Smooth muscle cell of the brain vasculature (primary cell): ENCODE measurements at regions not wholly inside any gene's neighbourhood (a gene's known extent, or its start where the extent isn't known, plus 50 kb on each side); places are given as distances from the start of the nearest gene placed in this dataset.
"Not testable (repeated sequence)": the region's sequence is repeated elsewhere in the genome, so short reads cannot be mapped to it uniquely, and the experiment has no call there.

ENCODE experiments used
- DNase-seq: peaks from one replicate; pipeline ENCODE4 v3.0.0-alpha.2; 2012; ENCODE audit warnings: low read depth, low spot score

DNA sequence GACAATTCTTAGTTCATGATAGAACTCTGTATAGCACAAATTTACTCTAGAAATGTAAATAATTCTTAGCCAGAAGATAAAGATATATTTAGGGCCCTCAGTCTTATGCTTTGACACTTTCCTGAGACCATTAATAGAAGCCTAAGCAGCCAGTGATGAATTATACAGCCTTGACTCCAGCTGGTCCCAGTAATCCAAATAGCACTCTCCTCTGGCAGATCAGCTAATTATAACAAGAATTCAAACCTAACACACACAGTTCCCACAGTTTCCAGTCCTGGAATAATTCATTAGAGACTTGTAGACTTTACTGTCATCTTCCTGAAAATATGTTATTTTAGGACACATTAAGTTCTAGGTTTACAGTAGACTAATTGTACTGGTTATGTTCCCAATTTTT lies 50.4 kb downstream of the SHOC1 start:
- DNase-seq: no peak

DNA sequence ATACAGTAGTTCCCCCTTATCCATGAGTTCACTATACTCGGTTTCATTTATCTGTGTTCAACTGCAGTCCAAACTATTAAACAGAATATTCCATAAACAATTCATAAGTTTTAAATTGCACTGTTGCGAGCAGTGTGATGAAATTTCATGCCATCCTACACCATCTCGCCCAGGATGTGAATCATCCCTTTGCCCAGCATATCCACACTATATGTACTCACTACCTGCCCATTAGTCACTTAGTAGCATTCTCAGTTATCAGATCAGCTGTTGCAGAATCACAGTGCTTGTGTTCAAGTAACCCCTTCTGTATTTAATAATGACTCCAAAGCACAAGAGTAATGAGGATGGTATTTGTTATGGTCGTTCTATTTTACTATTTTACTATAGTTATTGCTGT lies 51.5 kb downstream of the SHOC1 start:
- no peak for DNase-seq

DNA sequence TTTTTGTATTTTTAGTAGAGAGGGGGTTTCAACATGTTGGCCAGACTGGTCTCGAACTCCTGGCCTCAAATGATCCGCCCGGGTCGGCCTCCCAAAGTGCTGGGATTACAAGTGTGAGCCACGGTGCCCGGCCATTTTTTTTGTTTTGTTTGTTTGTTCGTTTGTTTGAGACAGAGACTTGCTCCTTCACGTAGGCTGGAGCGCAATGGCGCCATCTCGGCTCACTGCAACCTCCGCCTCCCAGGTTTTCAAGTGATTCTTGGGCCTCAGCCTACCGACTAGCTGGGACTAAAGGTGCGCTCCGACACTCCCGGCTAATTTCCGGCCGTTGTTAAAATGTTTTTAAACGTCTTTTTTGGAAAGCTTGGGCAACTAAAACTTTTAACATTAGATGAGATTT lies 54.0 kb downstream of the SHOC1 start:
- DNase-seq: no peak

DNA sequence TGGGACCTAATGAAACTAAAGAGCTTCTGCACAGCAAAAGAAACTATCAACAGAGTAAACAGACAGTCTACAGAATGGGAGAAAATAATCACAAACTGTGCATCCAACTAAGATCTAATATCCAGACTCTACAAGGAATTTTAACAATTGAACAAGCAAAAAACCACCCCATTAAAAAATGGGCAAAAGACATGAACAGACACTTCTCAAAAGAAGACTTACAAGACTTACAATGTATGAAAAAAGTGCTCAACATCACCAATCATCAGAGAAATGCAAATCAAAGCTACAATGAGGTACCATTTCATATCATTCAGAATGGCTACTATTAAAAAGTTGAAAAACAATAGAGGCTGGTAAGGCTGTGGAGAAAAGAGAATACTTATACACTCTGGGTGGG lies 58.0 kb downstream of the SHOC1 start:
- DNase-seq: no peak

DNA sequence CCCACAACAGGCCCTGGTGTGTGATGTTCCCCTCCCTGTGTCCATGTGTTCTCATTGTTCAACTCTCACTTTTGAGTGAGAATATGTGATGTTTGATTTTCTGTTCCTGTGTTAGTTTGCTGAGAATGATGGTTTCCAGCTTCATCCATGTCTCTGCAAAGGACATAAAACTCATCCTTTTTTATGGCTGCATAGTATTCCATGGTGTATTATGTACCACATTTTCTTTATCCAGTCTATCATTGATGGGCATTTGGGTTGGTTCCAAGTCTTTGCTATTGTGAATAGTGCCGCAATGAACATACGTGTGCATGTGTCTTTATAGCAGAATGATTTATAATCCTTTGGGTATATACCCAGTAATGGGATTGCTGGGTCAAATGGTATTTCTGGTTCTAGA lies 59.4 kb downstream of the SHOC1 start:
- not testable (repeated sequence) for DNase-seq

DNA sequence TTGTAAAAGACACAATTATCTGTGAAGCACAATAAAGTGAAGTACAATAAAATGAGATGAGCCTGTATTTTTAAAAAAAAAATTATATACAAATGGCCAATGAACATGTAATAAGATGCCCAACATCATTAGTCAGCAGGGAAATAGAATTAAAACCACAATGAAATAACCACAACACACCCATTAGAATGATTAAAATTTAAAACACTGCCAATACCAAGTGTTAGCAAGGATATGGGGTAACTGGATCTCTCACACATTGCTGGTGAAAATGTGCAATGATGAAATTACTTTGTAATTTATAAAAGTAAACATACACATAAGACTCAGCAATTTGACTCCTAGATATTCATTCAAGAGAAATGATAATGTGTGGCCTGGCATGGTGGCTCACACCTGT lies 62.8 kb downstream of the SHOC1 start:
- no peak for DNase-seq

DNA sequence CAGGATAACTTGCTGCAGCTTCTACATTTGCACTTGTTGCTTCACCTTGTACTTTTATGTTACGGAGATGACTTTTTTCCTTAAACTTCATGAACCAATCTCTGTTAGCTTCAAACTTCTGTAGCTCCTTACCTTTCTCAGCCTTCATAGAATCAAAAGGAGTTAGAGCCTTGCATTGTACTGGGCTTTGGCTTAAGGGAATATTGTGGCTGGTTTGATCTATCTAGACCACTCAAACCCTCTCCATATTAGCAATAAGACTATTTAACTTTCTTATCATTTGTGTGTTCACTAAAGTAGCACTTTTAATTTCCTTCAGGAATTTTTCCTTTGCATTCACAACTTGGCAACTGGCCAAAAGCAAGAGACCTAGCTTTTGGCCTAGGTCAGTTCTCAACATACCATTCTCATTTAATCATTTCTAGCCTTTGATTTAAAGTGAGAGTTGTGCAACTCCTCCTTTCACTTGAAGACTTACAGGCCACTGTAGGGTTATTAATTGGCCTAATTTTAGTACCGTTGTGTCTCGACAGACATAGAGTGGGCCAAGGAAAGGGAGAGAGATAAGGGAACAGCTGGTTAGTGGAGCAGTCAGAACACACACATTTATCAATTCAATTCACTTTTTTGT lies 63.7 kb downstream of the SHOC1 start:
- no peak for DNase-seq

DNA sequence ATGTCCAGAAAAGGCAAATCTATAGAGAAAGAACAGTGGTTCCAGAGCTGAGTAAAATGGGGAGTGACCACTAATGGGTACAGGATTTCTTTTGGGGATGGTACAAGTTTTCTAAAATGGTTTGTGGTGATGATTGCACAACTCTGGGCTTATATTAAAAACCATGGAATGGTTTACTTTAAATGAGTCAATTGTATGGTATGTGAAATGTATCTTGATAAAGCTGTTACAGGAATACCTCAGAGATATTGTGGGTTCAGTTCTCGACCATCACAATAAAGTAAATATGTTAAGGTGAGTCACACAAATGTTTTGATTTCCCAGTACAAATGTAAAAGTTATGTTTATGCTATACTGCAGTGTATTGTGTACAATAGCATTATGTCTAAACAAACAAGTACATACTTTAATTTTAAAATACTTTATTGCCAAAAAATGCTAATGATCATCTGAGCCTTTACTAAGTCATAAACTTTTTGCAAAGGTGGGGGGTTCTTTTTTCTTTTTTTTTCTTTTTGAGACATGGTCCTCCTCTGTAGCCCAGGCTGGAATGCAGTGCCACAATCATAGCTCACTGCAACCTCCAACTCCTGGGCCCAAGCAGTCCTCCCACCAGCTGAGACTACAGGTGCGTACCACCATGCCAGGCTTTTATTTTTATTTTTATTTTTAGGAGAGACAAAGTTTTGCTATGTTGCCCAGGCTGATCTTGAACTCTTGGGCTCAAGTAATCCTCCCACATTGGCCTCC lies 65.9 kb downstream of the SHOC1 start:
- peak; percentile 12 for DNase-seq

DNA sequence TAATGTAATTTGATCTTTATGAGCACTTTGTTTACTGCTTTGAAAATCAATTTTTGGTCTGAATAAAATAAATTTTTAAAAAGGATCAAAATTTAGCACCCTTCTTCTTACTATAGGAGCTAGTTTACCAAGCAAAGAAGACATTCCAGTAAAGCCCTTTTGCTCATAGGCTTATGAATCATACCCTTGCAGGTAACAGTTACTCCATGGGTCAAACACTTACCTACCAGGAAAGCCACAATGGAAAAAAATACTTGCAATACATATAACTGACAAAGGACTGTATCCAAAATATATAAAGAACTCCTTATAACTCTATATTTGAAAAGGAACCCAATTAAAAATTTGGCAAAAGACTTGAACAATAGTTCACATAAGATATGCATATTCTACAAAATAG lies 66.6 kb downstream of the SHOC1 start:
- DNase-seq: no peak

DNA sequence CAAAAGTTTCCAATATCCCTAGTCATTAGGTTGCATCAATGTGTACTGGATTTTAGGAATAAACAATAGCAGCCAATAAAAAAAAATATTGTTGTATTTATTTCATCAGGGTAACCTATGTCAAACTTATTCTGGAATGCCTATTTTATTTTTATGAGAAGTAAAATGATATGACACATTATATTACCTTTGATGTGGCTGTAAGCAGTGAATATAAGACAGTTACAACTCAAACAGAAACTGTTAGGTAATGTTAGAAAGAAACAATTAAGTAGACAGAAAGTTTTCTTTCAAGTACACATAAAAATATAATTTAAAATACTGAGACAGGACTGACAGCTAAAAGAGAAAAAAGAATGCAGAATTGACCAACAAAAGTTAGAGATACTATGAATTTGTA lies 65.5 kb downstream of the GNG10 start:
- no peak for DNase-seq

DNA sequence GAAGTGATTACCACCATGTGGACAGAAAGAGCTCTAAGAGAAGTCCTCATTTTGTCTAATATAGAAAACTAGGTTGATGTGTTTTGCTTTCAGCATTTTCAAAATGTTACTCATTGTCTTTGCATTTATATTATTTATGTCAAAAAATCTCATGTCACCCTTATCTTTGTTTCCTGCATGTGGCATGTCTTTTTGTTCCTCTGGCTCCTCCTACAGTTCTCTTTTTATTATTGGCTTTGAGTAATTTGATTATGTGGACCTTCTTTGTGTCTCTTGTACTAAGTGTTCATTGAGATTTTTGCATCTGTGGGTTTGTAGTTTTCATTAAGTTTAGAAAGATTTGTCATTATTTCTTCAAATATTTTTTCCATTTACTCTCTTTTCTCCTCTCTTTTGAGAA lies 58.8 kb downstream of the GNG10 start:
- DNase-seq: no peak
